Vagina (tissue), 2 donors: ENCODE measurements at regions not wholly inside any gene's neighbourhood (a gene's known extent, or its start where the extent isn't known, plus 50 kb on each side); places are given as distances from the start of the nearest gene placed in this dataset.

Source experiments
- CTCF ChIP-seq, 3 experiments: fragments of 450-650 bp in 2 of 3; fragments of 200-600 bp in 1 of 3; sonication (generic) in 1 of 3; IDR thresholded peaks; one replicate each; pipeline ENCODE4 v1.5.1; 2017 to 2019; ENCODE audit warnings: antibody characterized with exemption in 3 of 3, mild to moderate bottlenecking in 2 of 3, moderate library complexity in 2 of 3
- POLR2A ChIP-seq, 2 donors: fragments of 450-650 bp; IDR thresholded peaks; one replicate each; pipeline ENCODE4 v1.6.1; 2017; ENCODE audit warnings: antibody characterized with exemption in 2 of 2, mild to moderate bottlenecking in 2 of 2, moderate library complexity in 2 of 2
- POLR2AphosphoS5 ChIP-seq, 2 donors: sonication (generic); formaldehyde crosslinking; IDR thresholded peaks; one replicate each; pipeline ENCODE4 v1.9.0; 2017; ENCODE audit warnings: antibody characterized with exemption in 2 of 2, mild to moderate bottlenecking in 2 of 2, low read depth in 1 of 2; ENCODE audit not compliant: insufficient read depth in 1 of 2

- TF ChIP-seq CTCF (IDR thresholded peaks at IDR 0.05) (no peak), POLR2A (IDR thresholded peaks at IDR 0.05) (no peak), POLR2AphosphoS5 (IDR thresholded peaks at IDR 0.05; ENCODE audit: insufficient read depth in 1 of 2, low read depth in 1 of 2) (no peak)
Measured at GRCh38 chr6:170038251-170038650, 252.6 kb downstream of the DLL1 start.
